K562 (cell line): ENCODE measurements at regions not wholly inside any gene's neighbourhood (a gene's known extent, or its start where the extent isn't known, plus 50 kb on each side); places are given as distances from the start of the nearest gene placed in this dataset.

Source experiments
- ATAC-seq: fragments of 200-7000 bp; cut with Tn5 transposase; 3 replicates; pipeline ENCODE4 v1.9.1; 2020; ENCODE audit warnings: moderate library complexity
- BruUV-seq: library from RNA; stranded (reverse); fragments of 400-500 nt; replicated peaks from 2 replicates; lab custom pipeline; 2021; lab: Mats Ljungman, UMichigan
- CTCF ChIA-PET: fragments of 300-600 bp; formaldehyde crosslinking; extraction: SDS; loops from one replicate; lab custom pipeline; 2021; ENCODE audit warnings: low intra/inter-chr PET ratio; lab: Yijun Ruan, JAX
- POLR2A ChIA-PET: fragments of 300-600, 350-650 bp; sonication (Branson Sonifier 250); formaldehyde crosslinking; extraction: SDS; loops from one replicate; lab custom pipeline; 2021; ENCODE audit warnings: antibody characterized with exemption, inconsistent platforms; lab: Yijun Ruan, JAX
- DNase-seq, 4 experiments: peaks; one replicate each; pipeline versions ENCODE4 v3.0.0 to v3.0.0-alpha.2; 2011 to 2018; ENCODE audit warnings: low spot score in 3 of 4, mixed read lengths in 3 of 4; ENCODE audit errors: extremely low read depth in 1 of 4
- FAIRE-seq: peaks from 2 replicates; lab custom pipeline; 2011; peaks lifted over from hg19 to GRCh38; lab: Jason Lieb, UNC
- H2AFZ ChIP-seq: 2 replicates; pipeline ENCODE4 v1.6.0; 2011; ENCODE audit warnings: low read depth, low read length, control low read depth, inconsistent platforms
- H3K27ac ChIP-seq: fragments of 200-600 bp; 3 replicates; pipeline ENCODE4 v1.8.0; 2011; ENCODE audit warnings: low read depth, mild to moderate bottlenecking, control low read depth, inconsistent platforms, low read length, moderate library complexity, mixed read lengths; ENCODE audit errors: extremely low read depth
- H3K27me3 ChIP-seq, 2 experiments: fragments of 300-600 bp in 1 of 2; 2 replicates in 1 of 2; 3 replicates in 1 of 2; pipeline versions ENCODE4 v1.6.0 to v1.8.0; 2011; ENCODE audit warnings: inconsistent platforms in 2 of 2, low read length in 2 of 2, mild to moderate bottlenecking in 1 of 2, mixed read lengths in 1 of 2, moderate library complexity in 1 of 2; ENCODE audit not compliant: control insufficient read depth in 2 of 2, insufficient read depth in 2 of 2
- H3K36me3 ChIP-seq: fragments of 300-600 bp; 3 replicates; pipeline ENCODE4 v1.8.0; 2011; ENCODE audit warnings: mild to moderate bottlenecking, low read length, inconsistent platforms; ENCODE audit not compliant: control insufficient read depth, insufficient read depth
- H3K4me1 ChIP-seq, 2 experiments: fragments of 200-600 bp in 1 of 2; replicated peaks in 1 of 2; 2 replicates in 1 of 2; 3 replicates in 1 of 2; pipeline versions ENCODE4 v1.5.1 to v1.8.0; 2011; ENCODE audit warnings: inconsistent platforms in 2 of 2, low read length in 2 of 2, mild to moderate bottlenecking in 1 of 2, mixed read lengths in 1 of 2, moderate library complexity in 1 of 2; ENCODE audit not compliant: control insufficient read depth in 2 of 2, insufficient read depth in 2 of 2
- H3K4me2 ChIP-seq: 2 replicates; pipeline ENCODE4 v1.6.1; 2011; ENCODE audit warnings: low read length, control low read depth, inconsistent platforms, mixed read lengths; ENCODE audit not compliant: insufficient read depth
- H3K4me3 ChIP-seq: fragments of 200-600 bp; sonication (generic), shearing (Covaris generic); 2 replicates; pipeline ENCODE4 v1.5.1; 2016; ENCODE audit warnings: control low read depth, inconsistent platforms
- H3K79me2 ChIP-seq: fragments of 200-600 bp; 3 replicates; pipeline ENCODE4 v1.8.0; 2011; ENCODE audit warnings: low read length, inconsistent platforms; ENCODE audit not compliant: control insufficient read depth, insufficient read depth
- H3K9ac ChIP-seq, 2 experiments: 2 replicates each; pipeline versions ENCODE4 v1.6.0 to v1.6.1; 2011; ENCODE audit warnings: low read depth in 2 of 2, low read length in 2 of 2, control low read depth in 1 of 2, inconsistent platforms in 1 of 2, mild to moderate bottlenecking in 1 of 2, mixed read lengths in 1 of 2; ENCODE audit not compliant: insufficient read depth in 1 of 2
- H3K9me1 ChIP-seq: one replicate; pipeline ENCODE4 v1.6.0; 2011; ENCODE audit warnings: inconsistent platforms, mild to moderate bottlenecking, low read length, moderate library complexity; ENCODE audit not compliant: control insufficient read depth, insufficient read depth
- H3K9me3 ChIP-seq: replicated peaks from 2 replicates; pipeline ENCODE4 v1.5.1; 2011; ENCODE audit warnings: low read depth, low read length, inconsistent platforms; ENCODE audit not compliant: control insufficient read depth, insufficient read depth
- H4K20me1 ChIP-seq: replicated peaks from 2 replicates; pipeline ENCODE4 v1.6.1; 2011; ENCODE audit warnings: low read length, inconsistent platforms, mixed read lengths; ENCODE audit not compliant: control insufficient read depth, insufficient read depth
- ATF7 ChIP-seq: fragments of 450-650 bp; IDR thresholded peaks from 2 replicates; pipeline ENCODE4 v1.7.1; 2014; ENCODE audit warnings: mild to moderate bottlenecking, moderate library complexity
- BRF1 ChIP-seq: IDR thresholded peaks from 3 replicates; pipeline ENCODE4 v1.6.1; 2011; ENCODE audit warnings: borderline replicate concordance, mild to moderate bottlenecking; ENCODE audit not compliant: insufficient read length; ENCODE audit errors: extremely low read depth
- DMBX1 ChIP-seq: fragments of 250-450 bp; sonication (Bioruptor Pico); IDR thresholded peaks from 2 replicates; pipeline ENCODE4 v1.8.0; 2022; ENCODE audit warnings: inconsistent platforms, mild to moderate bottlenecking, moderate library complexity, borderline replicate concordance
- KLF13 ChIP-seq: fragments of 450-650 bp; IDR thresholded peaks from 2 replicates; pipeline ENCODE4 v1.6.1; 2016; ENCODE audit warnings: missing genetic modification characterization, low read depth, mild to moderate bottlenecking, missing compliant biosample characterization, moderate library complexity, borderline replicate concordance
- TCF3 ChIP-seq: sonication (generic); formaldehyde crosslinking; IDR thresholded peaks from 2 replicates; pipeline ENCODE4 v1.4.0; 2020; ENCODE audit warnings: mild to moderate bottlenecking, missing genetic modification reagents
- XRCC4 ChIP-seq: IDR thresholded peaks from one replicate; pipeline ENCODE4 v1.6.1; 2011; ENCODE audit not compliant: insufficient read depth, insufficient read length; ENCODE audit errors: extremely low read depth
- ZBED1 ChIP-seq: IDR thresholded peaks from 2 replicates; pipeline ENCODE4 v1.6.1; 2014
- ZNF274 ChIP-seq: IDR thresholded peaks from 2 replicates; pipeline ENCODE4 v1.6.1; 2011; ENCODE audit warnings: low read depth, mild to moderate bottlenecking, low read length, moderate library complexity, borderline replicate concordance
- WGBS: fragments of 100-300 bp; shearing (Covaris generic); methylation state at CpG from one replicate; pipeline ENCODE4 v1.1.6; 2016; ENCODE audit warnings: low coverage, mixed read lengths; ENCODE audit not compliant: insufficient coverage; ENCODE audit errors: missing lambda C conversion rate; 5-methylcytosine and 5-hydroxymethylcytosine counted together
- in situ Hi-C: fragments of 300-500 bp; cut with MboI; formaldehyde crosslinking; loops from 4 replicates; pipeline ENCODE4 v1.15.0; 2018; ENCODE audit warnings: inconsistent platforms, mixed read lengths
- intact Hi-C: fragments of 100-400 bp; cut with micrococcal nuclease; formaldehyde crosslinking; loops from 2 replicates; pipeline ENCODE4 v1.14.2; 2022
- TF ChIP-seq, protein P1 (sequence below): sonication (generic); formaldehyde crosslinking; IDR thresholded peaks from 2 replicates; pipeline ENCODE4 v1.8.0; 2022; ENCODE audit warnings: missing genetic modification reagents, mild to moderate bottlenecking, borderline replicate concordance
- TF ChIP-seq, protein P2 (sequence below), 2 experiments: IDR thresholded peaks; 2 replicates each; pipeline ENCODE4 v1.6.1; 2012; ENCODE audit warnings: improper control_type of control experiment in 2 of 2, low read depth in 2 of 2, low read length in 2 of 2, borderline replicate concordance in 1 of 2
- TF ChIP-seq, protein P3 (sequence below): fragments of 250-450 bp; sonication (Bioruptor Pico); IDR thresholded peaks from 2 replicates; pipeline ENCODE4 v1.5.0; 2020; ENCODE audit warnings: mild to moderate bottlenecking, borderline replicate concordance
- TF ChIP-seq, protein P4 (sequence below): IDR thresholded peaks from 3 replicates; pipeline ENCODE4 v1.6.1; 2011; ENCODE audit warnings: borderline replicate concordance, mild to moderate bottlenecking; ENCODE audit not compliant: insufficient read length, insufficient read depth

DNA sequence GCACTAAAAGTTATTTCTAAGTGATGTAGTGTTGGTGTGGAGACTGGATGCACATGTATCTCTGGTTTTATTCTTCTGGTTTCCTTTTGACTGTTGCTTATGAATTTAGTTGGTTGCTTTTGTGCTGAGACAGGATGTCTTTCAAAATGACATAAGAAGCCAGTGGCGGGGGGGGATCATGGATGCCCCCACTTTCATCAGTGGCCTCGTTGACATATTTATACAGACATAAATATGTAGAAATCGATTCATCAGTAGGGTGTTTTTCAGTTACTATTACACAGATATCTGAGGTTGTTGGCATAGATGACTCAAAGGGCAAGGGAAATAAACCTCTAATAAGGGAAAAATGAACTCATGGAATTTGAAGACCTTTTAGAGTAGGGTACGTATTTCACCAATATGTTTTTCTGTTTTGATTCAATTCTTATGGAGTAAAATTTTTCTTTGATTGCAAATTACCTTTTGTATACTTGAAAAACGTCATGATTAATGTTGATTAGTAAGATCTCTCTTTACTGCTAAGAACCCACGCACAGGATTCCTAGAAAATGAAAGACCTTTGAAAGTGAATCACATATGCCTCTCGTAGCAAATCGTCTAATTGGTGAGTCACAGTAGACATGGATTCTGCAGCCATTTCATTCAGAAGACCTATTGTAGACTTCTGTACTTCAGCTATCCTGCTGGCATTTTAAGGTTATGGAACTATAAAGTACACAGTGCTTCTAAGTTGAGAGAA lies 97.4 kb upstream of the RBMS3 start:
- Histone ChIP-seq H3K4me3 (no peak overlapping the region), H2AFZ (no peak overlapping the region), H4K20me1 (no peaks in the 10 kb centered on the region), H3K27me3 (no peaks in the 10 kb centered on the region), H3K9me3 (no peaks in the 10 kb centered on the region), H3K79me2 (no peaks in the 10 kb centered on the region), H3K4me2 (no peak overlapping the region), H3K4me1 (no peaks in the 10 kb centered on the region), H3K9ac (no peak overlapping the region), H3K36me3 (no peaks in the 10 kb centered on the region), H3K27ac (no peak overlapping the region), H3K9me1 (no peaks in the 10 kb centered on the region)
- in situ Hi-C loops = no loop called here
- BruUV-seq = no TSS peak
- POLR2A ChIA-PET = no interaction called here
- CTCF ChIA-PET = no interaction called here
- no peak for FAIRE-seq
- TF ChIP-seq XRCC4 (no peak), ZNF274 (no peak), ZBED1 (no peak), TCF3 (no peak), BRF1 (no peak), ATF7 (no peak), DMBX1 (CRISPR knock-in tag) (no peak), KLF13 (tag) (no peak)
- TF ChIP-seq, protein P1, sequence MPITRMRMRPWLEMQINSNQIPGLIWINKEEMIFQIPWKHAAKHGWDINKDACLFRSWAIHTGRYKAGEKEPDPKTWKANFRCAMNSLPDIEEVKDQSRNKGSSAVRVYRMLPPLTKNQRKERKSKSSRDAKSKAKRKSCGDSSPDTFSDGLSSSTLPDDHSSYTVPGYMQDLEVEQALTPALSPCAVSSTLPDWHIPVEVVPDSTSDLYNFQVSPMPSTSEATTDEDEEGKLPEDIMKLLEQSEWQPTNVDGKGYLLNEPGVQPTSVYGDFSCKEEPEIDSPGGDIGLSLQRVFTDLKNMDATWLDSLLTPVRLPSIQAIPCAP (CRISPR knock-in tag) = no peak
- TF ChIP-seq, protein P2, sequence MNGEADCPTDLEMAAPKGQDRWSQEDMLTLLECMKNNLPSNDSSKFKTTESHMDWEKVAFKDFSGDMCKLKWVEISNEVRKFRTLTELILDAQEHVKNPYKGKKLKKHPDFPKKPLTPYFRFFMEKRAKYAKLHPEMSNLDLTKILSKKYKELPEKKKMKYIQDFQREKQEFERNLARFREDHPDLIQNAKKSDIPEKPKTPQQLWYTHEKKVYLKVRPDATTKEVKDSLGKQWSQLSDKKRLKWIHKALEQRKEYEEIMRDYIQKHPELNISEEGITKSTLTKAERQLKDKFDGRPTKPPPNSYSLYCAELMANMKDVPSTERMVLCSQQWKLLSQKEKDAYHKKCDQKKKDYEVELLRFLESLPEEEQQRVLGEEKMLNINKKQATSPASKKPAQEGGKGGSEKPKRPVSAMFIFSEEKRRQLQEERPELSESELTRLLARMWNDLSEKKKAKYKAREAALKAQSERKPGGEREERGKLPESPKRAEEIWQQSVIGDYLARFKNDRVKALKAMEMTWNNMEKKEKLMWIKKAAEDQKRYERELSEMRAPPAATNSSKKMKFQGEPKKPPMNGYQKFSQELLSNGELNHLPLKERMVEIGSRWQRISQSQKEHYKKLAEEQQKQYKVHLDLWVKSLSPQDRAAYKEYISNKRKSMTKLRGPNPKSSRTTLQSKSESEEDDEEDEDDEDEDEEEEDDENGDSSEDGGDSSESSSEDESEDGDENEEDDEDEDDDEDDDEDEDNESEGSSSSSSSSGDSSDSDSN (IDR thresholded peaks at IDR 0.05; ENCODE audit: borderline replicate concordance in 1 of 2, low read depth in 2 of 2, low read length in 2 of 2) = no peak
- TF ChIP-seq, protein P3, sequence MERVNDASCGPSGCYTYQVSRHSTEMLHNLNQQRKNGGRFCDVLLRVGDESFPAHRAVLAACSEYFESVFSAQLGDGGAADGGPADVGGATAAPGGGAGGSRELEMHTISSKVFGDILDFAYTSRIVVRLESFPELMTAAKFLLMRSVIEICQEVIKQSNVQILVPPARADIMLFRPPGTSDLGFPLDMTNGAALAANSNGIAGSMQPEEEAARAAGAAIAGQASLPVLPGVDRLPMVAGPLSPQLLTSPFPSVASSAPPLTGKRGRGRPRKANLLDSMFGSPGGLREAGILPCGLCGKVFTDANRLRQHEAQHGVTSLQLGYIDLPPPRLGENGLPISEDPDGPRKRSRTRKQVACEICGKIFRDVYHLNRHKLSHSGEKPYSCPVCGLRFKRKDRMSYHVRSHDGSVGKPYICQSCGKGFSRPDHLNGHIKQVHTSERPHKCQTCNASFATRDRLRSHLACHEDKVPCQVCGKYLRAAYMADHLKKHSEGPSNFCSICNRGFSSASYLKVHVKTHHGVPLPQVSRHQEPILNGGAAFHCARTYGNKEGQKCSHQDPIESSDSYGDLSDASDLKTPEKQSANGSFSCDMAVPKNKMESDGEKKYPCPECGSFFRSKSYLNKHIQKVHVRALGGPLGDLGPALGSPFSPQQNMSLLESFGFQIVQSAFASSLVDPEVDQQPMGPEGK (CRISPR knock-in tag) = no peak
- TF ChIP-seq, protein P4, sequence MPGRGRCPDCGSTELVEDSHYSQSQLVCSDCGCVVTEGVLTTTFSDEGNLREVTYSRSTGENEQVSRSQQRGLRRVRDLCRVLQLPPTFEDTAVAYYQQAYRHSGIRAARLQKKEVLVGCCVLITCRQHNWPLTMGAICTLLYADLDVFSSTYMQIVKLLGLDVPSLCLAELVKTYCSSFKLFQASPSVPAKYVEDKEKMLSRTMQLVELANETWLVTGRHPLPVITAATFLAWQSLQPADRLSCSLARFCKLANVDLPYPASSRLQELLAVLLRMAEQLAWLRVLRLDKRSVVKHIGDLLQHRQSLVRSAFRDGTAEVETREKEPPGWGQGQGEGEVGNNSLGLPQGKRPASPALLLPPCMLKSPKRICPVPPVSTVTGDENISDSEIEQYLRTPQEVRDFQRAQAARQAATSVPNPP = no peak
- ATAC-seq = no peak
- intact Hi-C loops = no loop called here
- WGBS = 0% methylated on average over 8 of the region's 8 CpGs
- DNase-seq = no peak
